ENCODE measurements at regions not wholly inside any gene's neighbourhood (a gene's known extent, or its start where the extent isn't known, plus 50 kb on each side); places are given as distances from the start of the nearest gene placed in this dataset.

DNA sequence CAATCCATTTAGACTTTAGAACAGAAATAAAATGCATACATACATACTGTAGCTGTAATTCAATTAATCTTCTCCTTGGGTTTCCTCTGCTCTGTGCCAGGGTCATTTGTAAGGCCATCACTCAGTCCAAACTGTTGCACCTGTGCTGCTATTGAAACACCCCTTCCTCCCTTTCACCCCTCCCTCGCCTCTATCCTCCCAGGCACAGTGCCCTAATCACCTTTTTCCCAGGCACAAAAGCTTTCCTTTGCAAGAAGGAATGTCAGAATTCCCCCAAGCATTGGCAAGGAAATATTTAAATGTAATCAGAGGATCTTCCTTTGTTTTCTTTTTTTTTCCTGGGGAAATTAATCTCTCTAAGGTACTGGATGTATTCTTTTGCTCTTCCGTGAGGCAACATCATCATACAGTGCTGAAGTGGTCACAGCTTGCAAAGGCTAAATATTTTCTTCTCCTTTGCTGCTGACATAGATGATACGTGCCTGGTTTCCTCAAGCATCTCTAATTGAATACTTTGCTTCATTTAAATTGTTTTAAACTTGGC lies 339.3 kb upstream of the NR5A2 start:
- H3K36me3 ChIP-seq: no peaks in the 10 kb centered on the region
- intact Hi-C loops (cut with DNase I): no loop called here
- H3K27me3 ChIP-seq: no peaks in the 10 kb centered on the region
- DNase-seq (ENCODE audit: extremely low spot score in 2 of 2): no peak
- no peak overlapping the region for H3K4me3 ChIP-seq
- no peaks in the 10 kb centered on the region for H3K4me1 ChIP-seq
- no peak overlapping the region for H3K27ac ChIP-seq
- no peak for TF ChIP-seq POLR2A (IDR thresholded peaks at IDR 0.05)
- no peak for TF ChIP-seq POLR2AphosphoS5 (IDR thresholded peaks at IDR 0.05; ENCODE audit: insufficient read depth in 1 of 2, low read depth in 1 of 2)
- TF ChIP-seq, protein P1, sequence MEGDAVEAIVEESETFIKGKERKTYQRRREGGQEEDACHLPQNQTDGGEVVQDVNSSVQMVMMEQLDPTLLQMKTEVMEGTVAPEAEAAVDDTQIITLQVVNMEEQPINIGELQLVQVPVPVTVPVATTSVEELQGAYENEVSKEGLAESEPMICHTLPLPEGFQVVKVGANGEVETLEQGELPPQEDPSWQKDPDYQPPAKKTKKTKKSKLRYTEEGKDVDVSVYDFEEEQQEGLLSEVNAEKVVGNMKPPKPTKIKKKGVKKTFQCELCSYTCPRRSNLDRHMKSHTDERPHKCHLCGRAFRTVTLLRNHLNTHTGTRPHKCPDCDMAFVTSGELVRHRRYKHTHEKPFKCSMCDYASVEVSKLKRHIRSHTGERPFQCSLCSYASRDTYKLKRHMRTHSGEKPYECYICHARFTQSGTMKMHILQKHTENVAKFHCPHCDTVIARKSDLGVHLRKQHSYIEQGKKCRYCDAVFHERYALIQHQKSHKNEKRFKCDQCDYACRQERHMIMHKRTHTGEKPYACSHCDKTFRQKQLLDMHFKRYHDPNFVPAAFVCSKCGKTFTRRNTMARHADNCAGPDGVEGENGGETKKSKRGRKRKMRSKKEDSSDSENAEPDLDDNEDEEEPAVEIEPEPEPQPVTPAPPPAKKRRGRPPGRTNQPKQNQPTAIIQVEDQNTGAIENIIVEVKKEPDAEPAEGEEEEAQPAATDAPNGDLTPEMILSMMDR (IDR thresholded peaks at IDR 0.05): no peak
- no peaks in the 10 kb centered on the region for H3K9me3 ChIP-seq

- DNase-seq (ENCODE audit: extremely low spot score in 2 of 2): no peak
- no peak overlapping the region for H3K27ac ChIP-seq
- TF ChIP-seq POLR2AphosphoS5 (IDR thresholded peaks at IDR 0.05; ENCODE audit: insufficient read depth in 1 of 2, low read depth in 1 of 2): no peak
- no peak for TF ChIP-seq POLR2A (IDR thresholded peaks at IDR 0.05)
- TF ChIP-seq, protein P1 (IDR thresholded peaks at IDR 0.05): no peak
- intact Hi-C loops (cut with DNase I): no loop called here
- no peaks in the 10 kb centered on the region for H3K36me3 ChIP-seq
- no peaks in the 10 kb centered on the region for H3K9me3 ChIP-seq
- H3K27me3 ChIP-seq: no peaks in the 10 kb centered on the region
- no peaks in the 10 kb centered on the region for H3K4me1 ChIP-seq
- H3K4me3 ChIP-seq: no peak overlapping the region
These were observed 338.7 kb upstream of the NR5A2 start for GRCh38 chr1:199688774-199689173.

DNA sequence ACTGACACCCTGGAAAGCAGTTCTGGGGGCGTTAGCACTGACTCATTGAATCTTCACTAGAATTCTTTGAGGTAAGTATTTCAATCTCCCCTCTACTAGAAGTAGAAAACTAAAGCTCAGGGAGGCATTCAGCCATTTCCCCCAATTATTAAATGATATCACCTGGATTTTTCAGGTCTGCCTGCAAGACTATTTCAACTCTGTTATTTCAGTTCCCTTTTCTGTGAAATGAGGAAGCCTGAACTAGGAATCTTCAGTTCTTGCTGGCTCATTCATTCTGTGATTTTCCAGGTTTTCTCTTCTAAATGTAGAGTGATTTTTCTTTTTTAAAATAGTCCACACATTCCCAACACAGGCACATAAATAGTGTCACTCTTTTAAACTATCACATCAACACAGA lies 337.0 kb upstream of the NR5A2 start:
- H3K9me3 ChIP-seq: no peaks in the 10 kb centered on the region
- H3K4me1 ChIP-seq: no peaks in the 10 kb centered on the region
- intact Hi-C loops (cut with DNase I): no loop called here
- no peak for DNase-seq (ENCODE audit: extremely low spot score in 2 of 2)
- no peak overlapping the region for H3K4me3 ChIP-seq
- no peak overlapping the region for H3K27ac ChIP-seq
- no peak for TF ChIP-seq POLR2A (IDR thresholded peaks at IDR 0.05)
- TF ChIP-seq, protein P1 (IDR thresholded peaks at IDR 0.05): no peak
- TF ChIP-seq POLR2AphosphoS5 (IDR thresholded peaks at IDR 0.05; ENCODE audit: insufficient read depth in 1 of 2, low read depth in 1 of 2): no peak
- H3K36me3 ChIP-seq: no peaks in the 10 kb centered on the region
- H3K27me3 ChIP-seq: no peaks in the 10 kb centered on the region

GRCh38 chr1:199691540-199691939 lies 336.0 kb upstream of the NR5A2 start:
- Histone ChIP-seq H3K27me3 (no peaks in the 10 kb centered on the region), H3K4me3 (no peak overlapping the region), H3K36me3 (no peaks in the 10 kb centered on the region), H3K4me1 (no peaks in the 10 kb centered on the region), H3K27ac (no peak overlapping the region), H3K9me3 (no peaks in the 10 kb centered on the region)
- TF ChIP-seq, protein P1 (IDR thresholded peaks at IDR 0.05): no peak
- no peak for TF ChIP-seq POLR2A (IDR thresholded peaks at IDR 0.05)
- TF ChIP-seq POLR2AphosphoS5 (IDR thresholded peaks at IDR 0.05; ENCODE audit: insufficient read depth in 1 of 2, low read depth in 1 of 2): no peak
- no peak for DNase-seq (ENCODE audit: extremely low spot score in 2 of 2)
- intact Hi-C loops (cut with DNase I): no loop called here

GRCh38 chr1:199693724-199694123 lies 333.8 kb upstream of the NR5A2 start:
- DNase-seq (ENCODE audit: extremely low spot score in 2 of 2): no peak
- H3K4me3 ChIP-seq: no peak overlapping the region
- no peak overlapping the region for H3K27ac ChIP-seq
- no peaks in the 10 kb centered on the region for H3K4me1 ChIP-seq
- TF ChIP-seq, protein P1 (IDR thresholded peaks at IDR 0.05): no peak
- TF ChIP-seq POLR2AphosphoS5 (IDR thresholded peaks at IDR 0.05; ENCODE audit: insufficient read depth in 1 of 2, low read depth in 1 of 2): no peak
- TF ChIP-seq POLR2A (IDR thresholded peaks at IDR 0.05): no peak
- intact Hi-C loops (cut with DNase I): no loop called here
- no peaks in the 10 kb centered on the region for H3K9me3 ChIP-seq
- no peaks in the 10 kb centered on the region for H3K36me3 ChIP-seq
- H3K27me3 ChIP-seq: no peaks in the 10 kb centered on the region

Data from vagina (tissue), 2 donors.